Thymus (tissue), 11 donors: ENCODE measurements at regions not wholly inside any gene's neighbourhood (a gene's known extent, or its start where the extent isn't known, plus 50 kb on each side); places are given as distances from the start of the nearest gene placed in this dataset.
"Not testable (repeated sequence)": the region's sequence is repeated elsewhere in the genome, so short reads cannot be mapped to it uniquely, and the experiment has no call there.

Source experiments
- DNase-seq, 9 donors: peaks; one replicate each; pipeline ENCODE4 v3.0.0-alpha.2; 2013; ENCODE audit warnings: low spot score in 9 of 9, low read depth in 6 of 9, missing footprints in 1 of 9
- H3K27ac ChIP-seq, 2 donors: one replicate each; pipeline ENCODE4 v1.5.1; 2013; ENCODE audit warnings: control low read depth in 1 of 2, low read depth in 1 of 2, low read length in 1 of 2, mild to moderate bottlenecking in 1 of 2, moderate library complexity in 1 of 2
- H3K27me3 ChIP-seq, 2 donors: one replicate each; pipeline ENCODE4 v1.5.1; 2013; ENCODE audit warnings: low read length in 1 of 2; ENCODE audit not compliant: control insufficient read depth in 2 of 2, insufficient read depth in 1 of 2
- H3K36me3 ChIP-seq, 2 donors: one replicate each; pipeline ENCODE4 v1.5.1; 2013; ENCODE audit warnings: low read length in 1 of 2, mild to moderate bottlenecking in 1 of 2, moderate library complexity in 1 of 2; ENCODE audit not compliant: control insufficient read depth in 2 of 2, insufficient read depth in 2 of 2
- H3K4me1 ChIP-seq, 2 donors: one replicate each; pipeline ENCODE4 v1.5.1; 2013; ENCODE audit warnings: low read length in 2 of 2; ENCODE audit not compliant: control insufficient read depth in 2 of 2, insufficient read depth in 2 of 2
- H3K4me3 ChIP-seq, 2 donors: one replicate each; pipeline ENCODE4 v1.5.1; 2013; ENCODE audit warnings: low read length in 2 of 2, control low read depth in 1 of 2, mild to moderate bottlenecking in 1 of 2
- H3K9me3 ChIP-seq, 2 donors: one replicate each; pipeline ENCODE4 v1.5.1; 2013; ENCODE audit warnings: low read length in 1 of 2, mild to moderate bottlenecking in 1 of 2; ENCODE audit not compliant: control insufficient read depth in 2 of 2, insufficient read depth in 1 of 2
- WGBS: extraction: QIAGEN DNeasy Blood & Tissue Kit; methylation state at CpG from one replicate; pipeline ENCODE4 v1.1.7; 2013; 5-methylcytosine and 5-hydroxymethylcytosine counted together
- donor health status: healthy.

GRCh38 chr2:186181625-186182024, 304.4 kb upstream of the ZC3H15 start:
- no peak overlapping the region for H3K4me3 ChIP-seq
- H3K27me3 ChIP-seq = no peaks in the 10 kb centered on the region
- 93% methylated on average over 1 of the region's 1 CpG for WGBS
- no peak for DNase-seq
- peaks cover 0 to 4% of the 10 kb centered on the region in 2 donors for H3K9me3 ChIP-seq
- H3K27ac ChIP-seq = no peak overlapping the region
- no peaks in the 10 kb centered on the region for H3K36me3 ChIP-seq
- no peaks in the 10 kb centered on the region for H3K4me1 ChIP-seq

- H3K27ac ChIP-seq, H3K36me3 ChIP-seq, H3K27me3 ChIP-seq, H3K9me3 ChIP-seq, DNase-seq, H3K4me1 ChIP-seq, H3K4me3 ChIP-seq: not testable (repeated sequence)
- 96% methylated on average over 10 of the region's 10 CpGs for WGBS
Observed at GRCh38 chr2:186182366-186182765, 303.7 kb upstream of the ZC3H15 start.

GRCh38 chr2:186183406-186183805, 302.7 kb upstream of the ZC3H15 start:
- Histone ChIP-seq H3K4me3 (no peak overlapping the region), H3K4me1 (no peaks in the 10 kb centered on the region), H3K36me3 (no peaks in the 10 kb centered on the region), H3K9me3 (peaks cover 0 to 5% of the 10 kb centered on the region in 2 donors), H3K27ac (no peak overlapping the region), H3K27me3 (no peaks in the 10 kb centered on the region)
- WGBS = 85% methylated on average over 3 of the region's 3 CpGs
- no peak for DNase-seq

DNA sequence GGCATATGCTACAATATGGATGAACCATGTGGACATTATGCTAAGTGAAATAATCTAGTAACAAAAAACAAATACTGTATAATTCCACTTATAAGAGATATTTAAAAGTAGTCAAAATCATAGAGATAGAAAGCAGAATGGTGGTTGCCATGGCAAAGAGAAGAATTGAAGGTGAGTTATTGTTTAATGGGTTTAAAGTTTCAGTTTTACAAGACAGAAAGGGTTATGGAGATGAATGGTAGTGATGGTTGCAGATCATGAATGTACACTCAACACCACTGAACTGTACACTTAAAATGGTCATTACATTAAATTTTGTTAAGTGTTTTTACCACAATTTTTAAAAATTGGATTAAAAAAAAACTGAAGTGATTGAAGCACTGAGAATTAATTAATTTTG, 298.2 kb upstream of the ZC3H15 start:
- no peak for DNase-seq
- H3K9me3 ChIP-seq = peaks cover 0 to 5% of the 10 kb centered on the region in 2 donors
- no peaks in the 10 kb centered on the region for H3K36me3 ChIP-seq
- H3K4me3 ChIP-seq = no peak overlapping the region
- H3K4me1 ChIP-seq = no peaks in the 10 kb centered on the region
- no peaks in the 10 kb centered on the region for H3K27me3 ChIP-seq
- no peak overlapping the region for H3K27ac ChIP-seq

- peaks cover 0 to 5% of the 10 kb centered on the region in 2 donors for H3K9me3 ChIP-seq
- no peak overlapping the region for H3K4me3 ChIP-seq
- H3K27ac ChIP-seq = no peak overlapping the region
- H3K27me3 ChIP-seq = no peaks in the 10 kb centered on the region
- H3K4me1 ChIP-seq = no peaks in the 10 kb centered on the region
- H3K36me3 ChIP-seq = no peaks in the 10 kb centered on the region
- DNase-seq = no peak
Observed at GRCh38 chr2:186189816-186190215, 296.2 kb upstream of the ZC3H15 start.

GRCh38 chr2:186195696-186196095, 290.4 kb upstream of the ZC3H15 start:
- H3K4me3 ChIP-seq = no peak overlapping the region
- no peaks in the 10 kb centered on the region for H3K9me3 ChIP-seq
- H3K36me3 ChIP-seq = no peaks in the 10 kb centered on the region
- no peak overlapping the region for H3K27ac ChIP-seq
- no peaks in the 10 kb centered on the region for H3K27me3 ChIP-seq
- WGBS = 95% methylated on average over 3 of the region's 3 CpGs
- no peaks in the 10 kb centered on the region for H3K4me1 ChIP-seq
- DNase-seq = no peak

DNA sequence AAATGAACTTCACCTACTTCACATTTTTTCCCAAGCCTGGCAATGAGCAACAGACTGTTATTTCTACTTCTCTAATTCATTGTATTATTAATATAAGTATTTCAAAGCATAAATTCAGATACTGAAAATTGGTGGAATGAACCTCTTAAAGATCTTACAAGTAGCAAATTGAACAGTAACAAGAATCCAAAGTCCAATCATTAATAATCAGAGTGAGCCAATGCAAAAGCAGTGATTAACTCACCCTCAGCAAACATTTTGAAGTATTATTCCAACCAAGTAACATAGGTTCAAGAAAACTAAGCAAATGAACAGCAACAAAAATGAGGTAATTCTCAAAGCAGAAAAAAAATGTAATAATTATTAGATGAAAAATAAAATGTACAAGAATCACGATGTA, 288.1 kb upstream of the ZC3H15 start:
- Histone ChIP-seq H3K9me3 (no peaks in the 10 kb centered on the region), H3K27me3 (no peaks in the 10 kb centered on the region), H3K27ac (no peak overlapping the region), H3K36me3 (no peaks in the 10 kb centered on the region), H3K4me3 (no peak overlapping the region), H3K4me1 (no peaks in the 10 kb centered on the region)
- DNase-seq = no peak
- 96% methylated on average over 1 of the region's 1 CpG for WGBS

- DNase-seq = no peak
- no peak overlapping the region for H3K4me3 ChIP-seq
- no peaks in the 10 kb centered on the region for H3K4me1 ChIP-seq
- H3K27ac ChIP-seq = no peak overlapping the region
- no peaks in the 10 kb centered on the region for H3K9me3 ChIP-seq
- no peaks in the 10 kb centered on the region for H3K36me3 ChIP-seq
- 82% methylated on average over 1 of the region's 1 CpG for WGBS
- H3K27me3 ChIP-seq = no peaks in the 10 kb centered on the region
Observed at GRCh38 chr2:186199029-186199428, 287.0 kb upstream of the ZC3H15 start.

GRCh38 chr2:186201371-186201770, 284.7 kb upstream of the ZC3H15 start:
- Histone ChIP-seq H3K4me3 (no peak overlapping the region), H3K36me3 (no peaks in the 10 kb centered on the region), H3K9me3 (no peaks in the 10 kb centered on the region), H3K27ac (no peak overlapping the region), H3K4me1 (no peaks in the 10 kb centered on the region), H3K27me3 (no peaks in the 10 kb centered on the region)
- no peak for DNase-seq

DNA sequence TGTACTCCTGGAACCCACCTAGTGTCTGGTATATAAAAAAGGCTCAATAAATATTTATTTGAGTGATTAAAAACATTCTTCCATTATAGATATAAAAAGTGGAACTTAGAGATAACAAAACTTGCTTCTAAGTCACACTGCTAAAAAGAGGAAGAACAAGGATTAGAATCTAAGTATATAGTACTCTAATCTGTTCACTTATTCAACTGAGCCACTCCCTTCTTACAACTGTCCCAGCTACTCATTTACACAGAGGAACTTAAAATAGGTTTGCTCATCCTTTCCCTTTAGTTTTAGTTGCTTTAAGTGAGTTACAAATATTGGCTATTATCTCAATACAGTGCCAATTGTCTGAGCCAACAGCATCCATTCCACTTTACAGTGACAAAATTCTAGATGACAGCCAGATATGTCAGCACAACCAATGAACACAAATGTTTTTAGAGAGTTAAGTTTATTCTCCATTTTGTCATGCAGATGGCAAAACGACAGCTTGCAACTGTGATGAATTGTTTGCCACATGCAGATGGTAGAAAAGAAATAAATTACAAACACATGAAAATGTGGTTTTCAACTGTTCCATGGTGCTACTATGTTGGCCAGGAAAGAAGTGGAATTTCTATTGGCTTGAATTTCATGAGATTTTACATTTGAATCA, 280.7 kb upstream of the ZC3H15 start:
- Histone ChIP-seq H3K36me3 (no peaks in the 10 kb centered on the region), H3K27me3 (no peaks in the 10 kb centered on the region), H3K4me1 (no peaks in the 10 kb centered on the region), H3K27ac (no peak overlapping the region), H3K4me3 (no peak overlapping the region), H3K9me3 (no peaks in the 10 kb centered on the region)
- no peak for DNase-seq
- WGBS = 65% methylated on average over 1 of the region's 1 CpG
